K562 (cell line): ENCODE measurements at regions not wholly inside any gene's neighbourhood (a gene's known extent, or its start where the extent isn't known, plus 50 kb on each side); places are given as distances from the start of the nearest gene placed in this dataset.
"Not testable (repeated sequence)": the region's sequence is repeated elsewhere in the genome, so short reads cannot be mapped to it uniquely, and the experiment has no call there.

Source experiments
- ATAC-seq: fragments of 200-7000 bp; cut with Tn5 transposase; 3 replicates; pipeline ENCODE4 v1.9.1; 2020; ENCODE audit warnings: moderate library complexity
- BruUV-seq: library from RNA; stranded (reverse); fragments of 400-500 nt; replicated peaks from 2 replicates; lab custom pipeline; 2021; lab: Mats Ljungman, UMichigan
- CTCF ChIA-PET: fragments of 300-600 bp; formaldehyde crosslinking; extraction: SDS; loops from one replicate; lab custom pipeline; 2021; ENCODE audit warnings: low intra/inter-chr PET ratio; lab: Yijun Ruan, JAX
- POLR2A ChIA-PET: fragments of 300-600, 350-650 bp; sonication (Branson Sonifier 250); formaldehyde crosslinking; extraction: SDS; loops from one replicate; lab custom pipeline; 2021; ENCODE audit warnings: antibody characterized with exemption, inconsistent platforms; lab: Yijun Ruan, JAX
- DNase-seq, 4 experiments: peaks; one replicate each; pipeline versions ENCODE4 v3.0.0 to v3.0.0-alpha.2; 2011 to 2018; ENCODE audit warnings: low spot score in 3 of 4, mixed read lengths in 3 of 4; ENCODE audit errors: extremely low read depth in 1 of 4
- FAIRE-seq: peaks from 2 replicates; lab custom pipeline; 2011; peaks lifted over from hg19 to GRCh38; lab: Jason Lieb, UNC
- H2AFZ ChIP-seq: 2 replicates; pipeline ENCODE4 v1.6.0; 2011; ENCODE audit warnings: low read depth, low read length, control low read depth, inconsistent platforms
- H3K27ac ChIP-seq: fragments of 200-600 bp; 3 replicates; pipeline ENCODE4 v1.8.0; 2011; ENCODE audit warnings: low read depth, mild to moderate bottlenecking, control low read depth, inconsistent platforms, low read length, moderate library complexity, mixed read lengths; ENCODE audit errors: extremely low read depth
- H3K27me3 ChIP-seq, 2 experiments: fragments of 300-600 bp in 1 of 2; 2 replicates in 1 of 2; 3 replicates in 1 of 2; pipeline versions ENCODE4 v1.6.0 to v1.8.0; 2011; ENCODE audit warnings: inconsistent platforms in 2 of 2, low read length in 2 of 2, mild to moderate bottlenecking in 1 of 2, mixed read lengths in 1 of 2, moderate library complexity in 1 of 2; ENCODE audit not compliant: control insufficient read depth in 2 of 2, insufficient read depth in 2 of 2
- H3K36me3 ChIP-seq: fragments of 300-600 bp; 3 replicates; pipeline ENCODE4 v1.8.0; 2011; ENCODE audit warnings: mild to moderate bottlenecking, low read length, inconsistent platforms; ENCODE audit not compliant: control insufficient read depth, insufficient read depth
- H3K4me1 ChIP-seq, 2 experiments: fragments of 200-600 bp in 1 of 2; replicated peaks in 1 of 2; 2 replicates in 1 of 2; 3 replicates in 1 of 2; pipeline versions ENCODE4 v1.5.1 to v1.8.0; 2011; ENCODE audit warnings: inconsistent platforms in 2 of 2, low read length in 2 of 2, mild to moderate bottlenecking in 1 of 2, mixed read lengths in 1 of 2, moderate library complexity in 1 of 2; ENCODE audit not compliant: control insufficient read depth in 2 of 2, insufficient read depth in 2 of 2
- H3K4me2 ChIP-seq: 2 replicates; pipeline ENCODE4 v1.6.1; 2011; ENCODE audit warnings: low read length, control low read depth, inconsistent platforms, mixed read lengths; ENCODE audit not compliant: insufficient read depth
- H3K4me3 ChIP-seq: fragments of 200-600 bp; sonication (generic), shearing (Covaris generic); 2 replicates; pipeline ENCODE4 v1.5.1; 2016; ENCODE audit warnings: control low read depth, inconsistent platforms
- H3K79me2 ChIP-seq: fragments of 200-600 bp; 3 replicates; pipeline ENCODE4 v1.8.0; 2011; ENCODE audit warnings: low read length, inconsistent platforms; ENCODE audit not compliant: control insufficient read depth, insufficient read depth
- H3K9ac ChIP-seq, 2 experiments: 2 replicates each; pipeline versions ENCODE4 v1.6.0 to v1.6.1; 2011; ENCODE audit warnings: low read depth in 2 of 2, low read length in 2 of 2, control low read depth in 1 of 2, inconsistent platforms in 1 of 2, mild to moderate bottlenecking in 1 of 2, mixed read lengths in 1 of 2; ENCODE audit not compliant: insufficient read depth in 1 of 2
- H3K9me1 ChIP-seq: one replicate; pipeline ENCODE4 v1.6.0; 2011; ENCODE audit warnings: inconsistent platforms, mild to moderate bottlenecking, low read length, moderate library complexity; ENCODE audit not compliant: control insufficient read depth, insufficient read depth
- H3K9me3 ChIP-seq: replicated peaks from 2 replicates; pipeline ENCODE4 v1.5.1; 2011; ENCODE audit warnings: low read depth, low read length, inconsistent platforms; ENCODE audit not compliant: control insufficient read depth, insufficient read depth
- H4K20me1 ChIP-seq: replicated peaks from 2 replicates; pipeline ENCODE4 v1.6.1; 2011; ENCODE audit warnings: low read length, inconsistent platforms, mixed read lengths; ENCODE audit not compliant: control insufficient read depth, insufficient read depth
- CHD1 ChIP-seq: fragments of 200-600 bp; sonication (generic); IDR thresholded peaks from one replicate; pipeline ENCODE4 v1.6.1; 2012; ENCODE audit warnings: mild to moderate bottlenecking, moderate library complexity, low read length, inconsistent platforms
- SRSF3 ChIP-seq: fragments of 200-400 bp; formaldehyde crosslinking; IDR thresholded peaks from 2 replicates; pipeline ENCODE4 v1.6.1; 2016; ENCODE audit warnings: mild to moderate bottlenecking, low read length, moderate library complexity; ENCODE audit not compliant: insufficient read depth
- WGBS: fragments of 100-300 bp; shearing (Covaris generic); methylation state at CpG from one replicate; pipeline ENCODE4 v1.1.6; 2016; ENCODE audit warnings: low coverage, mixed read lengths; ENCODE audit not compliant: insufficient coverage; ENCODE audit errors: missing lambda C conversion rate; 5-methylcytosine and 5-hydroxymethylcytosine counted together
- in situ Hi-C: fragments of 300-500 bp; cut with MboI; formaldehyde crosslinking; loops from 4 replicates; pipeline ENCODE4 v1.15.0; 2018; ENCODE audit warnings: inconsistent platforms, mixed read lengths
- intact Hi-C: fragments of 100-400 bp; cut with micrococcal nuclease; formaldehyde crosslinking; loops from 2 replicates; pipeline ENCODE4 v1.14.2; 2022
- TF ChIP-seq, protein P1 (sequence below): sonication (generic); formaldehyde crosslinking; IDR thresholded peaks from 2 replicates; pipeline ENCODE4 v1.9.0; 2022; ENCODE audit warnings: mild to moderate bottlenecking, missing genetic modification reagents
- TF ChIP-seq, protein P2 (sequence below): fragments of 450-650 bp; formaldehyde crosslinking; IDR thresholded peaks from 2 replicates; pipeline ENCODE4 v1.4.0; 2020; ENCODE audit warnings: mild to moderate bottlenecking, mixed read lengths

DNA sequence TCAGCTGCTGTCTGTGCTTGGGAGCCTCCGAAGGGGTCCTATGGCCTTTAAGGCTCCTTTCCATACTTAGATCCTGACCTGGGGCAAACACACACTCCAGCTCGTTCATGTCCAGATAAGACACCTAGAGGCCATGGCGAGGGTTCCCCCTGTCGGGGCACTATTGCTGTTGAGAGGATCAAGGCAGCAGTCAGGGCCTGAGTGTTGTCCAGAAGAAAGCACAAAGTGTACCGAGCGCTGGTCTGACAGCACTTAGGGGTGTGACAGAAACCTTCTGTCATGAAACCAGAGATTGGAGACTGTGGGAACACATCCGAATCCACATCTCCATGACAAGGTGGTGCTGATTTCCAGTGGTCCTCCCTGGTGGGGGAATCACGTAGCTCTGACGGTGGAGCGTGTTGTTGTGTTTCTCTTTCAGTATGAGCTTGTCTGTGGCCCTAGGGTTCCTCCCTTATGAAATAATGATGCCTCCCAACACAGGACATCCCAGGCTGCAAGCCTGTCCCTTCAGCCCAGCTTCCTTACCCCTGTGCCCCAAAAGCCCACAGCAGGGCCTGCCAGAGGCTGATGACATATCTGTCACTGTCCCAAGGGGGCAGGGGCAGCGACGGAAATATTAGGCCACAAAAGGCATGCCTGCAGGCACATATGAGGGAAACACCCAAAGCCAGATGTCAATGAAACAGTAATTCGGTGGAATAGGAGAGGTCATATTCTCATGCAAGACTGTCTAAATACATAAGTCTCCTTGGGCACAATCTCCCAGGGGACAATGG, 62.4 kb upstream of the CCZ1B start:
- H4K20me1 ChIP-seq, BruUV-seq, FAIRE-seq, H3K4me2 ChIP-seq, DNase-seq, POLR2A ChIA-PET, ATAC-seq, H3K79me2 ChIP-seq, H3K9ac ChIP-seq, in situ Hi-C loops, H3K9me1 ChIP-seq, intact Hi-C loops, H3K36me3 ChIP-seq, H3K9me3 ChIP-seq, H3K4me3 ChIP-seq, CTCF ChIA-PET, H3K4me1 ChIP-seq, H2AFZ ChIP-seq, H3K27ac ChIP-seq: not testable (repeated sequence)
- WGBS: 4% methylated on average over 13 of the region's 13 CpGs
- peaks cover 0 to 14% of the 10 kb centered on the region in 2 experiments; a peak in 3 of 5 replicates for H3K27me3 ChIP-seq

- Histone ChIP-seq H3K27me3 (peaks cover 4 to 11% of the 10 kb centered on the region in 2 experiments; a peak in 3 of 5 replicates), H3K9me3 (no peaks in the 10 kb centered on the region), H3K4me3 (no peak overlapping the region), H3K4me2 (no peak overlapping the region), H3K36me3 (no peaks in the 10 kb centered on the region), H3K27ac (no peak overlapping the region), H3K9ac (no peak overlapping the region), H3K79me2 (no peaks in the 10 kb centered on the region), H4K20me1 (no peaks in the 10 kb centered on the region), H3K4me1 (no peaks in the 10 kb centered on the region), H2AFZ (no peak overlapping the region), H3K9me1 (no peaks in the 10 kb centered on the region)
- FAIRE-seq (no peak), DNase-seq (no peak), ATAC-seq (no peak)
- intact Hi-C loops (no loop called here), in situ Hi-C loops (no loop called here)
- no TSS peak for BruUV-seq
- POLR2A ChIA-PET: no interaction called here
- 5% methylated on average over 8 of the region's 8 CpGs for WGBS
- CTCF ChIA-PET: no interaction called here
- TF ChIP-seq, protein P1, sequence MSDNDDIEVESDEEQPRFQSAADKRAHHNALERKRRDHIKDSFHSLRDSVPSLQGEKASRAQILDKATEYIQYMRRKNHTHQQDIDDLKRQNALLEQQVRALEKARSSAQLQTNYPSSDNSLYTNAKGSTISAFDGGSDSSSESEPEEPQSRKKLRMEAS (CRISPR knock-in tag): 0 out of 2 replicates have a peak, but pooled peaks have one; percentile 25
- TF ChIP-seq SRSF3: no peak
- TF ChIP-seq CHD1: no peak
- TF ChIP-seq, protein P2, sequence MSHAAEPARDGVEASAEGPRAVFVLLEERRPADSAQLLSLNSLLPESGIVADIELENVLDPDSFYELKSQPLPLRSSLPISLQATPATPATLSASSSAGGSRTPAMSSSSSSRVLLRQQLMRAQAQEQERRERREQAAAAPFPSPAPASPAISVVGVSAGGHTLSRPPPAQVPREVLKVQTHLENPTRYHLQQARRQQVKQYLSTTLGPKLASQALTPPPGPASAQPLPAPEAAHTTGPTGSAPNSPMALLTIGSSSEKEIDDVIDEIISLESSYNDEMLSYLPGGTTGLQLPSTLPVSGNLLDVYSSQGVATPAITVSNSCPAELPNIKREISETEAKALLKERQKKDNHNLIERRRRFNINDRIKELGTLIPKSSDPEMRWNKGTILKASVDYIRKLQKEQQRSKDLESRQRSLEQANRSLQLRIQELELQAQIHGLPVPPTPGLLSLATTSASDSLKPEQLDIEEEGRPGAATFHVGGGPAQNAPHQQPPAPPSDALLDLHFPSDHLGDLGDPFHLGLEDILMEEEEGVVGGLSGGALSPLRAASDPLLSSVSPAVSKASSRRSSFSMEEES: no peak
Measured at GRCh38 chr7:6889252-6889812, 63.3 kb upstream of the CCZ1B start.
